ENCODE measurements at regions not wholly inside any gene's neighbourhood (a gene's known extent, or its start where the extent isn't known, plus 50 kb on each side); places are given as distances from the start of the nearest gene placed in this dataset.

- DNase-seq = no peak
- H3K36me3 Mint-ChIP-seq = peaks cover 0 to 3% (median 0%) of the 10 kb centered on the region in 3 donors
- no peaks in the 10 kb centered on the region for H3K4me1 Mint-ChIP-seq
- H3K9me3 Mint-ChIP-seq = peaks cover 2 to 29% (median 13%) of the 10 kb centered on the region in 9 donors
- no peak overlapping the region for H3K27ac Mint-ChIP-seq
- POLR2A ChIA-PET = no interaction called here
- H3K27me3 Mint-ChIP-seq = no peaks in the 10 kb centered on the region
- no peak overlapping the region for H3K4me3 Mint-ChIP-seq
- no peak for ATAC-seq
These were observed 1348.0 kb downstream of the ADGRL3 start for GRCh38 chr4:62548108-62548524.

- Mint-ChIP-seq H3K27ac (no peak overlapping the region), H3K9me3 (peaks cover 5 to 40% (median 25%) of the 10 kb centered on the region in 9 donors), H3K4me1 (no peaks in the 10 kb centered on the region), H3K27me3 (no peaks in the 10 kb centered on the region), H3K4me3 (no peak overlapping the region), H3K36me3 (peaks cover 0 to 3% (median 0%) of the 10 kb centered on the region in 3 donors)
- DNase-seq (no peak), ATAC-seq (no peak)
- POLR2A ChIA-PET = no interaction called here
These were observed 1344.3 kb downstream of the ADGRL3 start for GRCh38 chr4:62544428-62544827.

- H3K27me3 Mint-ChIP-seq = no peaks in the 10 kb centered on the region
- no peak for DNase-seq
- POLR2A ChIA-PET = no interaction called here
- peaks cover 0 to 4% (median 0%) of the 10 kb centered on the region in 3 donors for H3K36me3 Mint-ChIP-seq
- H3K9me3 Mint-ChIP-seq = peaks cover 3 to 37% (median 23%) of the 10 kb centered on the region in 9 donors
- no peak for ATAC-seq
- H3K4me1 Mint-ChIP-seq = no peaks in the 10 kb centered on the region
- no peak overlapping the region for H3K4me3 Mint-ChIP-seq
- H3K27ac Mint-ChIP-seq = no peak overlapping the region
These were observed 1342.9 kb downstream of the ADGRL3 start for GRCh38 chr4:62543002-62543401.

GRCh38 chr4:62533573-62533972 is 1333.4 kb downstream of the ADGRL3 start:
- no peaks in the 10 kb centered on the region for H3K27me3 Mint-ChIP-seq
- ATAC-seq (no peak), DNase-seq (no peak)
- no peak overlapping the region for H3K27ac Mint-ChIP-seq
- H3K4me3 Mint-ChIP-seq = no peak overlapping the region
- peaks cover 0 to 20% (median 0%) of the 10 kb centered on the region in 3 donors for H3K36me3 Mint-ChIP-seq
- H3K9me3 Mint-ChIP-seq = peaks cover 7 to 61% (median 9%) of the 10 kb centered on the region in 9 donors
- POLR2A ChIA-PET = no interaction called here
- no peaks in the 10 kb centered on the region for H3K4me1 Mint-ChIP-seq

- POLR2A ChIA-PET = no interaction called here
- Mint-ChIP-seq H3K4me3 (no peak overlapping the region), H3K9me3 (peaks cover 3 to 45% (median 12%) of the 10 kb centered on the region in 9 donors), H3K36me3 (peaks cover 0 to 10% (median 0%) of the 10 kb centered on the region in 3 donors), H3K27me3 (no peaks in the 10 kb centered on the region), H3K4me1 (no peaks in the 10 kb centered on the region), H3K27ac (no peak overlapping the region)
- DNase-seq (no peak), ATAC-seq (no peak)
These were observed 1331.6 kb downstream of the ADGRL3 start for GRCh38 chr4:62531731-62532130.

GRCh38 chr4:62531264-62531663 is 1331.1 kb downstream of the ADGRL3 start:
- Mint-ChIP-seq H3K27ac (peak overlapping the region in 1 of 10 donors; percentile 24), H3K36me3 (peaks cover 0 to 10% (median 0%) of the 10 kb centered on the region in 3 donors), H3K4me1 (no peaks in the 10 kb centered on the region), H3K4me3 (no peak overlapping the region), H3K9me3 (peaks cover 1 to 40% (median 12%) of the 10 kb centered on the region in 9 donors), H3K27me3 (no peaks in the 10 kb centered on the region)
- no peak for ATAC-seq
- POLR2A ChIA-PET = no interaction called here
- DNase-seq = no peak

- DNase-seq = no peak
- POLR2A ChIA-PET = no interaction called here
- Mint-ChIP-seq H3K36me3 (peaks cover 0 to 3% (median 0%) of the 10 kb centered on the region in 3 donors), H3K9me3 (peaks cover 0 to 31% (median 19%) of the 10 kb centered on the region in 9 donors), H3K27ac (no peak overlapping the region), H3K4me3 (no peak overlapping the region), H3K27me3 (no peaks in the 10 kb centered on the region), H3K4me1 (no peaks in the 10 kb centered on the region)
- no peak for ATAC-seq
These were observed 1328.7 kb downstream of the ADGRL3 start for GRCh38 chr4:62528874-62529273.

- POLR2A ChIA-PET = no interaction called here
- Mint-ChIP-seq H3K27ac (no peak overlapping the region), H3K4me1 (no peaks in the 10 kb centered on the region)
These were observed 1326.5 kb downstream of the ADGRL3 start for GRCh38 chr4:62526671-62527070.

GRCh38 chr4:62523256-62523655 is 1323.1 kb downstream of the ADGRL3 start:
- DNase-seq (no peak), ATAC-seq (no peak)
- Mint-ChIP-seq H3K36me3 (peaks cover 0 to 5% (median 0%) of the 10 kb centered on the region in 3 donors), H3K4me1 (no peaks in the 10 kb centered on the region), H3K27me3 (no peaks in the 10 kb centered on the region), H3K4me3 (no peak overlapping the region), H3K9me3 (peaks cover 2 to 30% (median 12%) of the 10 kb centered on the region in 9 donors), H3K27ac (no peak overlapping the region)
- POLR2A ChIA-PET = no interaction called here

More at GRCh38 chr4:62526671-62527070, 1326.5 kb downstream of the ADGRL3 start:
- Mint-ChIP-seq H3K27me3 (no peaks in the 10 kb centered on the region), H3K9me3 (peaks cover 2 to 30% (median 19%) of the 10 kb centered on the region in 9 donors), H3K4me3 (no peak overlapping the region), H3K36me3 (peaks cover 0 to 5% (median 0%) of the 10 kb centered on the region in 3 donors)
- no peak for DNase-seq
- ATAC-seq = no peak

- peaks cover 0 to 5% (median 0%) of the 10 kb centered on the region in 3 donors for H3K36me3 Mint-ChIP-seq
- H3K4me1 Mint-ChIP-seq = no peaks in the 10 kb centered on the region
- H3K4me3 Mint-ChIP-seq = no peak overlapping the region
- POLR2A ChIA-PET = no interaction called here
- H3K9me3 Mint-ChIP-seq = peaks cover 0 to 25% (median 14%) of the 10 kb centered on the region in 9 donors
- DNase-seq = no peak
- no peak overlapping the region for H3K27ac Mint-ChIP-seq
- no peaks in the 10 kb centered on the region for H3K27me3 Mint-ChIP-seq
- ATAC-seq = no peak
These were observed 1322.1 kb downstream of the ADGRL3 start for GRCh38 chr4:62522273-62522672.

GRCh38 chr4:62517716-62518115 is 1317.6 kb downstream of the ADGRL3 start:
- H3K27me3 Mint-ChIP-seq = no peaks in the 10 kb centered on the region

GRCh38 chr4:62513306-62513705 is 1313.2 kb downstream of the ADGRL3 start:
- no peak for DNase-seq
- H3K4me1 Mint-ChIP-seq = peaks cover 0 to 2% (median 0%) of the 10 kb centered on the region in 4 donors
- H3K4me3 Mint-ChIP-seq = no peak overlapping the region
- H3K27ac Mint-ChIP-seq = no peak overlapping the region
- H3K27me3 Mint-ChIP-seq = no peaks in the 10 kb centered on the region
- POLR2A ChIA-PET = no interaction called here
- ATAC-seq = no peak
- H3K36me3 Mint-ChIP-seq = peaks cover 0 to 5% (median 0%) of the 10 kb centered on the region in 3 donors
- H3K9me3 Mint-ChIP-seq = peaks cover 2 to 20% (median 13%) of the 10 kb centered on the region in 9 donors

More at GRCh38 chr4:62517716-62518115, 1317.6 kb downstream of the ADGRL3 start:
- no peaks in the 10 kb centered on the region for H3K4me1 Mint-ChIP-seq
- DNase-seq = no peak
- H3K27ac Mint-ChIP-seq = no peak overlapping the region
- H3K9me3 Mint-ChIP-seq = peaks cover 0 to 16% (median 6%) of the 10 kb centered on the region in 9 donors
- H3K4me3 Mint-ChIP-seq = no peak overlapping the region
- POLR2A ChIA-PET = no interaction called here
- no peak for ATAC-seq
- H3K36me3 Mint-ChIP-seq = no peaks in the 10 kb centered on the region

GRCh38 chr4:62512271-62512670 is 1312.1 kb downstream of the ADGRL3 start:
- ATAC-seq = no peak
- Mint-ChIP-seq H3K4me1 (peaks cover 0 to 2% (median 0%) of the 10 kb centered on the region in 4 donors), H3K27me3 (no peaks in the 10 kb centered on the region), H3K9me3 (peaks cover 2 to 28% (median 14%) of the 10 kb centered on the region in 9 donors), H3K36me3 (peaks cover 0 to 5% (median 0%) of the 10 kb centered on the region in 3 donors), H3K27ac (no peak overlapping the region), H3K4me3 (no peak overlapping the region)
- POLR2A ChIA-PET = no interaction called here
- no peak for DNase-seq

- ATAC-seq (no peak), DNase-seq (no peak)
- POLR2A ChIA-PET = no interaction called here
- H3K4me1 Mint-ChIP-seq = peaks cover 0 to 2% (median 0%) of the 10 kb centered on the region in 4 donors
- peaks cover 2 to 35% (median 14%) of the 10 kb centered on the region in 9 donors for H3K9me3 Mint-ChIP-seq
- H3K36me3 Mint-ChIP-seq = peaks cover 0 to 5% (median 0%) of the 10 kb centered on the region in 3 donors
- no peaks in the 10 kb centered on the region for H3K27me3 Mint-ChIP-seq
- H3K4me3 Mint-ChIP-seq = no peak overlapping the region
- H3K27ac Mint-ChIP-seq = no peak overlapping the region
These were observed 1310.1 kb downstream of the ADGRL3 start for GRCh38 chr4:62510228-62510627.
